Natural killer cell (primary cell): ENCODE measurements at regions not wholly inside any gene's neighbourhood (a gene's known extent, or its start where the extent isn't known, plus 50 kb on each side); places are given as distances from the start of the nearest gene placed in this dataset.

ENCODE experiments used
- ATAC-seq, 3 donors: fragments of 150-1000 bp in 2 of 3; fragments of 200-7000 bp in 1 of 3; cut with Tn5 transposase; 1 replicate in 1 of 3; 2 replicates in 2 of 3; pipeline ENCODE4 v1.10.0; 2021; ENCODE audit warnings: mild to moderate bottlenecking in 2 of 3, moderate library complexity in 2 of 3
- DNase-seq, 2 donors: peaks; one replicate each; pipeline versions ENCODE4 v3.0.0 to v3.0.0-alpha.2; 2013 to 2021; ENCODE audit warnings: mixed read lengths in 1 of 2
- H3K27ac ChIP-seq: one replicate; pipeline ENCODE4 v1.5.1; 2013; ENCODE audit warnings: mild to moderate bottlenecking, low read length
- H3K27me3 ChIP-seq: one replicate; pipeline ENCODE4 v1.6.1; 2013; ENCODE audit warnings: low read length; ENCODE audit not compliant: control insufficient read depth, insufficient read depth
- H3K36me3 ChIP-seq: one replicate; pipeline ENCODE4 v1.6.1; 2013; ENCODE audit warnings: low read length; ENCODE audit not compliant: control insufficient read depth, insufficient read depth
- H3K4me1 ChIP-seq: one replicate; pipeline ENCODE4 v1.6.1; 2013; ENCODE audit warnings: low read length; ENCODE audit not compliant: control insufficient read depth, insufficient read depth
- H3K4me3 ChIP-seq: one replicate; pipeline ENCODE4 v1.5.1; 2013; ENCODE audit warnings: low read length
- H3K9me3 ChIP-seq: one replicate; pipeline ENCODE4 v1.6.1; 2013; ENCODE audit warnings: low read length; ENCODE audit not compliant: control insufficient read depth, insufficient read depth
- H3K27ac Mint-ChIP-seq, 2 donors: one replicate each; pipeline ENCODE4 v1.8.0; 2022; ENCODE audit warnings: mild to moderate bottlenecking in 2 of 2, mixed read lengths in 2 of 2, moderate library complexity in 1 of 2
- H3K27me3 Mint-ChIP-seq, 2 donors: one replicate each; pipeline ENCODE4 v1.8.0; 2022; ENCODE audit warnings: low read depth in 2 of 2, mixed read lengths in 2 of 2
- H3K36me3 Mint-ChIP-seq: one replicate; pipeline ENCODE4 v1.8.0; 2022; ENCODE audit warnings: mixed read lengths
- H3K4me1 Mint-ChIP-seq, 2 donors: one replicate each; pipeline ENCODE4 v1.8.0; 2022; ENCODE audit warnings: mixed read lengths in 2 of 2
- H3K4me3 Mint-ChIP-seq: one replicate; pipeline ENCODE4 v1.8.0; 2022; ENCODE audit warnings: mild to moderate bottlenecking, moderate library complexity, mixed read lengths
- H3K9me3 Mint-ChIP-seq, 2 donors: one replicate each; pipeline ENCODE4 v1.8.0; 2022; ENCODE audit warnings: mixed read lengths in 2 of 2
- CTCF ChIP-seq: fragments of 200-600 bp; IDR thresholded peaks from one replicate; pipeline ENCODE4 v1.8.0; 2022; ENCODE audit warnings: antibody characterized with exemption
- WGBS: methylation state at CpG from one replicate; pipeline ENCODE4 v1.1.7; 2013; ENCODE audit warnings: missing lambda C conversion rate; ENCODE audit not compliant: insufficient coverage; 5-methylcytosine and 5-hydroxymethylcytosine counted together
- intact Hi-C: fragments of 100-400 bp; cut with micrococcal nuclease; formaldehyde crosslinking; loops from one replicate; pipeline ENCODE4 v1.14.2; 2022

- H3K4me1 Mint-ChIP-seq, result peaks cover 0 to 4% of the 10 kb centered on the region in 2 donors
- H3K27me3 ChIP-seq, result no peaks in the 10 kb centered on the region
- no peak overlapping the region for H3K27ac Mint-ChIP-seq
- H3K36me3 ChIP-seq, result no peaks in the 10 kb centered on the region
- ATAC-seq (peak; percentile 77 to 98 (median 92)), DNase-seq (peak; percentile 33 to 69)
- WGBS, result 23% methylated on average over 12 of the region's 13 CpGs
- intact Hi-C loops, result loop anchor here (2.0 kb wide), 1 partner anchor 359 kb away; no protein-coding TSS in a partner anchor
- no peaks in the 10 kb centered on the region for H3K4me1 ChIP-seq
- peaks cover 0 to 4% of the 10 kb centered on the region in 2 donors for H3K27me3 Mint-ChIP-seq
- no peaks in the 10 kb centered on the region for H3K9me3 Mint-ChIP-seq
- no peaks in the 10 kb centered on the region for H3K9me3 ChIP-seq
- H3K4me3 ChIP-seq, result no peak overlapping the region
- H3K36me3 Mint-ChIP-seq, result no peaks in the 10 kb centered on the region
- TF ChIP-seq CTCF, result peak; percentile 80
- no peak overlapping the region for H3K4me3 Mint-ChIP-seq
- H3K27ac ChIP-seq, result no peak overlapping the region
Observed at GRCh38 chr13:52968074-52968700, 60.4 kb upstream of the OLFM4 start.

- Histone ChIP-seq H3K4me3 (no peak overlapping the region), H3K27me3 (no peaks in the 10 kb centered on the region), H3K9me3 (no peaks in the 10 kb centered on the region), H3K4me1 (no peaks in the 10 kb centered on the region), H3K36me3 (no peaks in the 10 kb centered on the region), H3K27ac (no peak overlapping the region)
- Mint-ChIP-seq H3K36me3 (no peaks in the 10 kb centered on the region), H3K9me3 (no peaks in the 10 kb centered on the region), H3K4me1 (no peaks in the 10 kb centered on the region), H3K27ac (no peak overlapping the region), H3K27me3 (peaks cover 0 to 10% of the 10 kb centered on the region in 2 donors), H3K4me3 (no peak overlapping the region)
- intact Hi-C loops, result no loop called here
- no peak for TF ChIP-seq CTCF
- ATAC-seq (no peak), DNase-seq (no peak)
- 71% methylated on average over 3 of the region's 4 CpGs for WGBS
Observed at GRCh38 chr13:52961987-52962386, 66.6 kb upstream of the OLFM4 start.

- Mint-ChIP-seq H3K36me3 (no peaks in the 10 kb centered on the region), H3K9me3 (no peaks in the 10 kb centered on the region), H3K4me1 (no peaks in the 10 kb centered on the region), H3K27me3 (peaks cover 0 to 10% of the 10 kb centered on the region in 2 donors), H3K27ac (no peak overlapping the region), H3K4me3 (no peak overlapping the region)
- DNase-seq (no peak), ATAC-seq (no peak)
- no peaks in the 10 kb centered on the region for H3K4me1 ChIP-seq
- no peak overlapping the region for H3K27ac ChIP-seq
- H3K4me3 ChIP-seq, result no peak overlapping the region
- H3K27me3 ChIP-seq, result no peaks in the 10 kb centered on the region
- no peak for TF ChIP-seq CTCF
- WGBS, result 65% methylated on average over 3 of the region's 3 CpGs
- no peaks in the 10 kb centered on the region for H3K36me3 ChIP-seq
- intact Hi-C loops, result no loop called here
- H3K9me3 ChIP-seq, result no peaks in the 10 kb centered on the region
Observed at GRCh38 chr13:52961256-52961910, 67.2 kb upstream of the OLFM4 start.
